IMR-90 (cell line): ENCODE measurements at regions not wholly inside any gene's neighbourhood (a gene's known extent, or its start where the extent isn't known, plus 50 kb on each side); places are given as distances from the start of the nearest gene placed in this dataset.

ENCODE experiments used
- ATAC-seq: fragments of 200-7000 bp; cut with Tn5 transposase; 2 replicates; pipeline ENCODE4 v1.9.1; 2020; ENCODE audit warnings: low read depth, mild to moderate bottlenecking, moderate library complexity
- BruUV-seq: library from RNA; stranded (reverse); fragments of 400-500 nt; replicated peaks from 2 replicates; lab custom pipeline; 2021; lab: Mats Ljungman, UMichigan
- CTCF ChIA-PET: fragments of 300-600 bp; formaldehyde crosslinking; extraction: SDS; loops from one replicate; lab custom pipeline; 2021; ENCODE audit warnings: antibody characterized with exemption; lab: Yijun Ruan, JAX
- POLR2A ChIA-PET: fragments of 300-600 bp; sonication (Branson Sonifier 250); formaldehyde crosslinking; loops from one replicate; lab custom pipeline; 2022; ENCODE audit warnings: antibody characterized with exemption; ENCODE audit not compliant: unreplicated experiment; lab: Charles Lee
- DNase-seq: peaks from one replicate; pipeline ENCODE4 v3.0.0; 2013
- H2AFZ ChIP-seq: replicated peaks from 2 replicates; pipeline ENCODE3; 2013; ENCODE audit warnings: low read length, mild to moderate bottlenecking; ENCODE audit not compliant: poor library complexity
- H2AK5ac ChIP-seq: 2 replicates; pipeline ENCODE4 v1.6.1; 2013; ENCODE audit warnings: low read depth, low read length, inconsistent platforms
- H2AK9ac ChIP-seq: replicated peaks from 2 replicates; pipeline ENCODE3; 2013; ENCODE audit warnings: mild to moderate bottlenecking, low read depth, low read length, moderate library complexity; ENCODE audit not compliant: poor library complexity
- H2BK120ac ChIP-seq: 2 replicates; pipeline ENCODE4 v1.6.1; 2013; ENCODE audit warnings: low read depth, low read length, inconsistent platforms
- H2BK15ac ChIP-seq: 3 replicates; pipeline ENCODE4 v1.6.1; 2013; ENCODE audit warnings: low read depth, low read length, inconsistent platforms
- H2BK20ac ChIP-seq: 2 replicates; pipeline ENCODE4 v1.6.1; 2013; ENCODE audit warnings: low read depth, mild to moderate bottlenecking, inconsistent platforms, low read length, moderate library complexity
- H2BK5ac ChIP-seq: 2 replicates; pipeline ENCODE4 v1.6.1; 2013; ENCODE audit warnings: mild to moderate bottlenecking, low read depth, low read length, inconsistent platforms; ENCODE audit not compliant: poor library complexity, severe bottlenecking
- H3K14ac ChIP-seq: replicated peaks from 2 replicates; pipeline ENCODE4 v1.6.1; 2013; ENCODE audit warnings: low read depth, low read length, inconsistent platforms
- H3K18ac ChIP-seq: 2 replicates; pipeline ENCODE4 v1.6.1; 2013; ENCODE audit warnings: low read depth, low read length, control low read depth
- H3K23ac ChIP-seq: 2 replicates; pipeline ENCODE4 v1.6.1; 2013; ENCODE audit warnings: low read depth, low read length, inconsistent platforms
- H3K27ac ChIP-seq: 2 replicates; pipeline ENCODE4 v1.5.1; 2013; ENCODE audit warnings: mild to moderate bottlenecking, control low read depth, low read length; ENCODE audit not compliant: insufficient read depth
- H3K27me3 ChIP-seq: 2 replicates; pipeline ENCODE4 v1.6.1; 2013; ENCODE audit warnings: low read length; ENCODE audit not compliant: control insufficient read depth, insufficient read depth
- H3K36me3 ChIP-seq: 2 replicates; pipeline ENCODE4 v1.6.1; 2013; ENCODE audit warnings: low read length, mixed read lengths; ENCODE audit not compliant: control insufficient read depth, insufficient read depth
- H3K4ac ChIP-seq: 2 replicates; pipeline ENCODE4 v1.6.1; 2013; ENCODE audit warnings: low read depth, low read length, inconsistent platforms
- H3K4me1 ChIP-seq: 2 replicates; pipeline ENCODE4 v1.6.1; 2013; ENCODE audit warnings: low read length, mixed read lengths; ENCODE audit not compliant: control insufficient read depth, insufficient read depth
- H3K4me2 ChIP-seq: 2 replicates; pipeline ENCODE4 v1.6.1; 2013; ENCODE audit warnings: low read depth, mild to moderate bottlenecking, control low read depth, low read length, moderate library complexity
- H3K4me3 ChIP-seq: 2 replicates; pipeline ENCODE4 v1.5.1; 2013; ENCODE audit warnings: low read depth, mild to moderate bottlenecking, control low read depth, low read length, moderate library complexity; ENCODE audit not compliant: insufficient read depth
- H3K56ac ChIP-seq: 2 replicates; pipeline ENCODE4 v1.6.1; 2013; ENCODE audit warnings: low read length, inconsistent platforms; ENCODE audit not compliant: insufficient read depth; ENCODE audit errors: extremely low read depth
- H3K79me1 ChIP-seq, 2 experiments: 2 replicates each; pipeline ENCODE4 v1.6.1; 2013; ENCODE audit warnings: low read length in 2 of 2, inconsistent platforms in 1 of 2, low read depth in 1 of 2
- H3K9ac ChIP-seq: 2 replicates; pipeline ENCODE4 v1.6.1; 2013; ENCODE audit warnings: low read depth, low read length, control low read depth
- H3K9me1 ChIP-seq: 2 replicates; pipeline ENCODE4 v1.6.1; 2013; ENCODE audit warnings: low read length, inconsistent platforms; ENCODE audit not compliant: insufficient read depth
- H3K9me3 ChIP-seq: 2 replicates; pipeline ENCODE4 v1.6.1; 2013; ENCODE audit warnings: low read length; ENCODE audit not compliant: control insufficient read depth, insufficient read depth
- H4K20me1 ChIP-seq: 2 replicates; pipeline ENCODE4 v1.6.1; 2013; ENCODE audit warnings: low read length, inconsistent platforms; ENCODE audit not compliant: insufficient read depth
- H4K5ac ChIP-seq: 2 replicates; pipeline ENCODE4 v1.6.1; 2013; ENCODE audit warnings: mild to moderate bottlenecking, low read depth, low read length, control low read depth
- H4K8ac ChIP-seq, 2 experiments: 2 replicates each; pipeline ENCODE4 v1.6.1; 2013; ENCODE audit warnings: low read depth in 2 of 2, low read length in 2 of 2, control low read depth in 1 of 2, inconsistent platforms in 1 of 2
- H4K91ac ChIP-seq: 2 replicates; pipeline ENCODE4 v1.6.1; 2013; ENCODE audit warnings: low read depth, low read length, inconsistent platforms; ENCODE audit not compliant: insufficient read depth
- BHLHE40 ChIP-seq: fragments of 150-350 bp; IDR thresholded peaks from 2 replicates; pipeline ENCODE4 v1.6.1; 2016; ENCODE audit warnings: mild to moderate bottlenecking, low read depth, low read length
- CEBPB ChIP-seq: IDR thresholded peaks from 2 replicates; pipeline ENCODE4 v1.6.1; 2012; ENCODE audit warnings: low read depth, low read length, improper control_type of control experiment
- CHD1 ChIP-seq: IDR thresholded peaks from 2 replicates; pipeline ENCODE4 v1.6.1; 2012; ENCODE audit warnings: low read depth, low read length, improper control_type of control experiment
- FOS ChIP-seq: fragments of 150-350 bp; IDR thresholded peaks from 2 replicates; pipeline ENCODE4 v1.6.1; 2016; ENCODE audit warnings: low read depth, low read length
- MAFK ChIP-seq: IDR thresholded peaks from 2 replicates; pipeline ENCODE4 v1.6.1; 2012; ENCODE audit warnings: low read depth, low read length, improper control_type of control experiment
- MAZ ChIP-seq: IDR thresholded peaks from 2 replicates; pipeline ENCODE4 v1.6.1; 2012; ENCODE audit warnings: low read depth, mild to moderate bottlenecking, low read length, improper control_type of control experiment, moderate library complexity, borderline replicate concordance
- MXI1 ChIP-seq: IDR thresholded peaks from 2 replicates; pipeline ENCODE4 v1.6.1; 2012; ENCODE audit warnings: low read depth, mild to moderate bottlenecking, low read length, moderate library complexity, borderline replicate concordance
- NFE2L2 ChIP-seq: fragments of 150-350 bp; IDR thresholded peaks from 2 replicates; pipeline ENCODE4 v1.6.1; 2016; ENCODE audit warnings: low read depth, mild to moderate bottlenecking, low read length
- POLR2A ChIP-seq: IDR thresholded peaks from 2 replicates; pipeline ENCODE4 v1.6.1; 2012; ENCODE audit warnings: mild to moderate bottlenecking, low read depth, low read length
- RAD21 ChIP-seq: IDR thresholded peaks from 2 replicates; pipeline ENCODE4 v1.6.1; 2012; ENCODE audit warnings: low read length, improper control_type of control experiment
- RCOR1 ChIP-seq: IDR thresholded peaks from 2 replicates; pipeline ENCODE4 v1.6.1; 2012; ENCODE audit warnings: mild to moderate bottlenecking, low read length, improper control_type of control experiment; ENCODE audit not compliant: insufficient replicate concordance
- RFX5 ChIP-seq: IDR thresholded peaks from 2 replicates; pipeline ENCODE4 v1.8.0; 2012; ENCODE audit warnings: low read depth, mild to moderate bottlenecking, low read length, moderate library complexity
- SMC3 ChIP-seq: fragments of 150-350 bp; IDR thresholded peaks from 2 replicates; pipeline ENCODE4 v1.6.1; 2016; ENCODE audit warnings: low read depth, mild to moderate bottlenecking, antibody characterized with exemption, low read length, moderate library complexity
- WGBS, 2 experiments: methylation state at CpG; one replicate each; pipeline versions ENCODE4 v1.1.5 to v1.1.7; 2013; ENCODE audit warnings: missing lambda C conversion rate in 2 of 2; ENCODE audit not compliant: insufficient read length in 1 of 2; ENCODE audit errors: extremely low coverage in 2 of 2; 5-methylcytosine and 5-hydroxymethylcytosine counted together
- dilution Hi-C: fragments of 300-500 bp; cut with HindIII; formaldehyde crosslinking; loops from one replicate; pipeline ENCODE4 v1.14.3; 2018; ENCODE audit warnings: low sequenced_read_pairs; ENCODE audit not compliant: unreplicated experiment
- in situ Hi-C: fragments of 300-500 bp; cut with MboI; formaldehyde crosslinking; loops from 3 replicates; pipeline ENCODE4 v1.14.3; 2019; ENCODE audit warnings: low sequenced_read_pairs, inconsistent platforms, mixed read lengths
- intact Hi-C: fragments of 100-400 bp; cut with micrococcal nuclease; formaldehyde crosslinking; loops from 2 replicates; pipeline ENCODE4 v1.10.0; 2022
- TF ChIP-seq, protein P1 (sequence below): conservative IDR thresholded peaks from 2 replicates; pipeline ENCODE4 v1.5.1; 2012; ENCODE audit warnings: mild to moderate bottlenecking, low read depth, low read length, improper control_type of control experiment
- TF ChIP-seq, protein P2 (sequence below): fragments of 150-350 bp; IDR thresholded peaks from 2 replicates; pipeline ENCODE4 v1.6.1; 2017; ENCODE audit warnings: mild to moderate bottlenecking, antibody characterized with exemption, low read length, low read depth
- TF ChIP-seq, protein P3 (sequence below): fragments of 150-350 bp; IDR thresholded peaks from 2 replicates; pipeline ENCODE4 v1.6.1; 2016; ENCODE audit warnings: low read depth, mild to moderate bottlenecking, low read length, moderate library complexity, borderline replicate concordance

DNA sequence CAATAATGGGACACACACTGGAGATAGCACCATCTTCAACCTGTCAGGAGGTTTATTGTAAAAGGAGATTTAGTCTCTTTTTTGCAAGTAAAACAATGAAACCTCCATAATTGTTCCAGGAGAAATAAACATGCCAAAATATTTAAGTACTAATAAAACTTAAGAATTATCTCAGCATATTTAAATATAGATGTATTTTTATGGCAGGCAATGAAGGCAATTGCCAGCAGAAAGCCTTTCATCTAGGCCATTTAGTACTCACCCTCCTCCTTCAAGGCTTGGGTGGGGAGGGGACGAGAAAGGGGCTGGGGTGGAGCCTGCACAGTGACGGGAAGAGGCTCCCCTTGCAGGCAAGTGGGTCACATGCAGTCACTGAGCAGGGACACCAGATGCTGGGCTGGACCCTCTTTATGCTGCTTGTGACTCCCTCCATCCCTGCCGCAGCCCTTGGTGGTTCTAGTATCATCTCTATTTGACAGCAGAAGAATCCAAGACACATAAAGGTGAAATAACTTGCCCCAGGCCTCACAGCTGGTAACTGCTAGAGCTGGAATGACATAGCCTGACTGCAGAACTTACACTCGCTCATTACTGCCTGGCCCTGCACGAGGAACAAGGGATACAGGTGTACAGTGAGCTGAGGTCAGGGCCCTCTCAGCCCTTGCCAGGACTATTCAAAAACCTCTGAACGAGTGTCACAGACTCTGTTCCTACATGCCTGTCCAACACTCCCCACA lies 449.5 kb upstream of the ZMIZ1 start:
- H3K27me3 ChIP-seq, result peaks cover 36% of the 10 kb centered on the region
- H2AK5ac ChIP-seq, result no peak overlapping the region
- no peak overlapping the region for H4K91ac ChIP-seq
- intact Hi-C loops, result no loop called here
- H2BK5ac ChIP-seq, result no peak overlapping the region
- no peak overlapping the region for H4K5ac ChIP-seq
- ChIA-PET CTCF (no interaction called here), POLR2A (no interaction called here)
- no peak overlapping the region for H3K18ac ChIP-seq
- DNase-seq (no peak), ATAC-seq (no peak)
- in situ Hi-C loops, result no loop called here
- H3K56ac ChIP-seq, result no peak overlapping the region
- no peak overlapping the region for H3K4ac ChIP-seq
- no peak overlapping the region for H4K8ac ChIP-seq
- H3K4me3 ChIP-seq, result no peak overlapping the region
- peaks cover 1% of the 10 kb centered on the region for H3K4me1 ChIP-seq
- no peak overlapping the region for H2BK120ac ChIP-seq
- no peak overlapping the region for H3K23ac ChIP-seq
- H4K20me1 ChIP-seq, result no peaks in the 10 kb centered on the region; the same call in 1 of the 2 replicates
- TF ChIP-seq CHD1 (no peak), CEBPB (no peak), SMC3 (no peak), NFE2L2 (no peak), RCOR1 (no peak), POLR2A (no peak), BHLHE40 (no peak), MAFK (no peak), RAD21 (no peak), RFX5 (no peak), MXI1 (no peak), MAZ (no peak), FOS (no peak)
- TF ChIP-seq, protein P1, sequence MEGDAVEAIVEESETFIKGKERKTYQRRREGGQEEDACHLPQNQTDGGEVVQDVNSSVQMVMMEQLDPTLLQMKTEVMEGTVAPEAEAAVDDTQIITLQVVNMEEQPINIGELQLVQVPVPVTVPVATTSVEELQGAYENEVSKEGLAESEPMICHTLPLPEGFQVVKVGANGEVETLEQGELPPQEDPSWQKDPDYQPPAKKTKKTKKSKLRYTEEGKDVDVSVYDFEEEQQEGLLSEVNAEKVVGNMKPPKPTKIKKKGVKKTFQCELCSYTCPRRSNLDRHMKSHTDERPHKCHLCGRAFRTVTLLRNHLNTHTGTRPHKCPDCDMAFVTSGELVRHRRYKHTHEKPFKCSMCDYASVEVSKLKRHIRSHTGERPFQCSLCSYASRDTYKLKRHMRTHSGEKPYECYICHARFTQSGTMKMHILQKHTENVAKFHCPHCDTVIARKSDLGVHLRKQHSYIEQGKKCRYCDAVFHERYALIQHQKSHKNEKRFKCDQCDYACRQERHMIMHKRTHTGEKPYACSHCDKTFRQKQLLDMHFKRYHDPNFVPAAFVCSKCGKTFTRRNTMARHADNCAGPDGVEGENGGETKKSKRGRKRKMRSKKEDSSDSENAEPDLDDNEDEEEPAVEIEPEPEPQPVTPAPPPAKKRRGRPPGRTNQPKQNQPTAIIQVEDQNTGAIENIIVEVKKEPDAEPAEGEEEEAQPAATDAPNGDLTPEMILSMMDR, result no peak
- TF ChIP-seq, protein P2, sequence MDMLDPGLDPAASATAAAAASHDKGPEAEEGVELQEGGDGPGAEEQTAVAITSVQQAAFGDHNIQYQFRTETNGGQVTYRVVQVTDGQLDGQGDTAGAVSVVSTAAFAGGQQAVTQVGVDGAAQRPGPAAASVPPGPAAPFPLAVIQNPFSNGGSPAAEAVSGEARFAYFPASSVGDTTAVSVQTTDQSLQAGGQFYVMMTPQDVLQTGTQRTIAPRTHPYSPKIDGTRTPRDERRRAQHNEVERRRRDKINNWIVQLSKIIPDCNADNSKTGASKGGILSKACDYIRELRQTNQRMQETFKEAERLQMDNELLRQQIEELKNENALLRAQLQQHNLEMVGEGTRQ, result no peak
- TF ChIP-seq, protein P3, sequence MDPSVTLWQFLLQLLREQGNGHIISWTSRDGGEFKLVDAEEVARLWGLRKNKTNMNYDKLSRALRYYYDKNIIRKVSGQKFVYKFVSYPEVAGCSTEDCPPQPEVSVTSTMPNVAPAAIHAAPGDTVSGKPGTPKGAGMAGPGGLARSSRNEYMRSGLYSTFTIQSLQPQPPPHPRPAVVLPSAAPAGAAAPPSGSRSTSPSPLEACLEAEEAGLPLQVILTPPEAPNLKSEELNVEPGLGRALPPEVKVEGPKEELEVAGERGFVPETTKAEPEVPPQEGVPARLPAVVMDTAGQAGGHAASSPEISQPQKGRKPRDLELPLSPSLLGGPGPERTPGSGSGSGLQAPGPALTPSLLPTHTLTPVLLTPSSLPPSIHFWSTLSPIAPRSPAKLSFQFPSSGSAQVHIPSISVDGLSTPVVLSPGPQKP, result no peak
- no peaks in the 10 kb centered on the region for H3K36me3 ChIP-seq
- H3K79me1 ChIP-seq, result no peaks in the 10 kb centered on the region
- no peak overlapping the region for H3K4me2 ChIP-seq
- dilution Hi-C loops, result no loop called here
- H3K9ac ChIP-seq, result no peak overlapping the region
- no peak overlapping the region for H2AFZ ChIP-seq
- 90% methylated on average over 2 of the region's 6 CpGs; no CpG with 5 or more reads in 1 of the 2 experiments for WGBS, 2 experiments
- no peak overlapping the region for H2BK15ac ChIP-seq
- H3K9me1 ChIP-seq, result peaks cover 1% of the 10 kb centered on the region; the same call in 1 of the 2 replicates
- no peak overlapping the region for H3K27ac ChIP-seq
- BruUV-seq, result no TSS peak
- no peak overlapping the region for H2BK20ac ChIP-seq
- H3K9me3 ChIP-seq, result peaks cover 3% of the 10 kb centered on the region; the same call in 1 of the 2 replicates
- no peak overlapping the region for H3K14ac ChIP-seq
- no peak overlapping the region for H2AK9ac ChIP-seq
